Activated gamma-delta T cell treated with anti-CD3 and anti-CD28 coated beads, Interleukin-2, amount 50 U/mL, for 16 hours (primary cell): ENCODE measurements at regions not wholly inside any gene's neighbourhood (a gene's known extent, or its start where the extent isn't known, plus 50 kb on each side); places are given as distances from the start of the nearest gene placed in this dataset.
"Not testable (repeated sequence)": the region's sequence is repeated elsewhere in the genome, so short reads cannot be mapped to it uniquely, and the experiment has no call there.

Experiments
- DNase-seq: peaks from one replicate; pipeline ENCODE4 v3.0.0-alpha.2; 2020; ENCODE audit warnings: low read depth

DNA sequence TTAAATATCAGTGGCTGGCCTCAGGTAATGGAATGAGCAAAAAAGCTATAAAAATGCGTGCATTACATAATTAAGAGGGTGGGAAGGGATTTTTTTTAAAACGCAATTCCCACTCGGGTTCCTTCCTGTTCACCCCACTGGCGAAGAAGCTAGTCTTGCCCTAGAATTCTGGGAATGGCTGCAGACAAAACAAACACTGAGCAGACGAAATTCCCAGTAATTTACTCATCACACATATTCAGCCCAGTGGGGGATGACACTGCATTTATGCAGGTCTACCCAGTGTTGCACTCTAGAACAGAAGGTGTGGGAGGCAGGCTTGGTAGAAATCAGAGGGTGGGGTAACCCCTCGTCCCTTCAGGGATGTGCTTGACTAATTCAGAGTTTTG lies 2695.0 kb upstream of the DEFB115 start:
- no peak for DNase-seq

DNA sequence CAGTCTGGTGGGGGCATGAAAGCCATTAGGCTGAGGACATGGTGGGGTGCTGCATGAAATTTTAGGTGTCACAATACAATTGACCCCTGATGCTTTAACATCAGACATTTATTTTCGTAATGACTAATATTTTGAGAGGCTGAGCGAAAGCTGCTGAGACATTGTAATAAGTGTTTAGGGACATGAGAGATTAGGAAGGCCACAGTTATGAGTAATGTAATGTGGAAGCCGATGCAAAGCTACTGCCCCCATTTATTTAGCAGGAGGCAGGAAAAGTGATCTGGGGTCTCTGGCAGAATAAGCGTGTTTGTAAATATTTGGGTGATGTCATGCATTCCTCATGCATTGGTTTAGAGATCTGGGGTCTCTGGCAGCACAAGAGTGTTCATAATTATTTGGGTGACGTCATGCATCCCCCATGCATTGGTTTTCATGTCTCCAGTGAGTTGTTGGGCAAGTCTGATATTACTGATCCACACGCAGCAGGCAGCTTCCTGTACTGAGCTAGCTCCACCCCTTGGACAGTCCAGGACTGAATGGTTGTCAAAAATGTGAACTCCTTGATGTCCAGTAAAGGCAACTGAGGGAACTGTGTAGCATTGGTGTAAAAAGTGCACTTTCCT lies 2694.5 kb upstream of the DEFB115 start:
- not testable (repeated sequence) for DNase-seq

DNA sequence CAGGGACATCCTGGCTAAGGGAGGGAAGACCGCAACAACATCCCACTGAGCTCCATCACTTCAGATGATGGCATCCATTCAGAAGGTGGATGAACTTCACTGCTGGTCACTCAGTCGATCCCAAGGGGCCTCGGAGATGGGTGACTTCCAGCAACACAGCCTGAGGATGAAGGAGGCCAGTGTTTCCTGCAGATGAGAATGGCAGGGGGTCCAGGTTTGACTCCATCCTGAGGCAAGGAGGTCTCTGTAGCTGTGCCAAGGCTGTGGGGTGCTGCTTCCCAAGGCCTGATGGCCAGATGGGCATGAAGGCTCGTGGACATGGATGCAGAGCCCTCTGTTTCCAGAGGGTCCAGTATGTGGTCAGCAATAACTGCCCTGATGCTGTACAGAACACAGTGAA lies 2693.4 kb upstream of the DEFB115 start:
- not testable (repeated sequence) for DNase-seq

DNA sequence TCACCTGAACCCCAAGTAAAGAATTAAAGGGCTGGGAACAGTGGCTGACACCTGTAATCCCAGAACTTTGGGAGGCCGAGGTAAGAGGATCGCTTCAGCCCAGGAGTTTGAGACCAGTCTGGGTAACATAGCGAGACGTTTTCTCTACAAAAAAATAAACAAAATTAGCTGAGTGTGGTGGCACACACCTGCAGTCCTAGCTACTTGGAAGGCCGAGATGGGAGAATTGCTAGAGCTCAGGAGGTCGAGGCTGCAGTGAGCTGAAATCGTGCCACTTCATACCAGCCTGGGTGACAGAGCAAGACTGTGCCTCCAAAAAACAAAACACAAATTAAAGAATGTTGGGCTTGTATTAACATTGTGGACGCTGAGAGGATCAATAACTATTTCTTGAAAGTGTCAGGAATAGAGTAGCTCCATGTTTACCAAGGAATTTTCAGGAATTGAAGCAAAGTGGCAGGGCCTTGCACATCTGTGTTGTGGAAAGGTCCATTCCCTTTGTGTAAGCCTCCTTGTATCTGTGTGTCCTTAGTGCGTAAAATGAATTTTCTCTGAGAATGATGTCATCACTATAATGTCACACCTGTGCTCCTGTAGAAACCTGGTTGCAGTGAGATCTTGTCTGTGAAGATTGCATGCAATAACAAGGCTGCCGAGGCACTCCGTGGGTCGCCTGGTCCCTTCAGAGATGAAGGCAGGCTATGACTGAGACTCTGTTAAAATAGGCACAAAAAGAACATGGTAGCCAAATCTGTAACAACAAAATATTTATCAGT lies 2692.6 kb upstream of the DEFB115 start:
- not testable (repeated sequence) for DNase-seq

DNA sequence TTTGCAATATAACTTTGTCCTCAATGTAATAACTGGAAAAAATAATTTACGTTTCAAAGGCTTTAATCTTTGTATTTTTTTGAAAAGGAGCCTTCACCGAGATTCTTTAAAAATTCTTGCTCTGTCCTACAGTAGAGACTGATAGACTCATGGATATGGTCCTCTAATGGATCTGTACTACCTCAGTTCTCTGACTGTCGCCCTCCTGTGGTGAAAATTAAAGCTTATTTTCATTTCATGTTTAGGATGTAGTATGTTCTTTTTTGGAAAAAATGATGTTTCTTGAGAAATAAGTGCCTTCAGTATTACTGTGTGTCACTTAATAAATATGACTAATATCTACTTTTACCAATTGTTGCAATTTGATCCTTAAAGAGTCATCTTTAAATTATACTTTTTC lies 2681.5 kb upstream of the DEFB115 start:
- DNase-seq, result not testable (repeated sequence)

DNA sequence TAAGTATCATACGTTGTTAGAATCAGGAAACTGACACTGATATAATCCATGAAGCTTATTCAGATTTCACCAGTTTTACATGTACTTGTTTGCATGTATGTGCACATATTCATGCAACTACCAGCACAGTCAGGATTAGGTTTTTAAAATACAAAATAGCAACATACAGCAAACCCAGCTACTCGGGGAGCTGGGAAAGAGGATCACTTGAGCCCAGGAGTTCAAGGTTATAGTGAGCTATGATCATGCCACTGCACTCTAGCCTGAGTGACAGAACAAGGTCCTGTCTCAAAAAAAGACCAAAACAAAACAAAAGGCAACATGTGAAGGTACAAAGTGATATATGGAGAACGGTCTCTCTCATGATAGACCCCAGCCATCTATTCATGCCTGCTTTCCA lies 2665.8 kb upstream of the DEFB115 start:
- DNase-seq, result not testable (repeated sequence)

DNA sequence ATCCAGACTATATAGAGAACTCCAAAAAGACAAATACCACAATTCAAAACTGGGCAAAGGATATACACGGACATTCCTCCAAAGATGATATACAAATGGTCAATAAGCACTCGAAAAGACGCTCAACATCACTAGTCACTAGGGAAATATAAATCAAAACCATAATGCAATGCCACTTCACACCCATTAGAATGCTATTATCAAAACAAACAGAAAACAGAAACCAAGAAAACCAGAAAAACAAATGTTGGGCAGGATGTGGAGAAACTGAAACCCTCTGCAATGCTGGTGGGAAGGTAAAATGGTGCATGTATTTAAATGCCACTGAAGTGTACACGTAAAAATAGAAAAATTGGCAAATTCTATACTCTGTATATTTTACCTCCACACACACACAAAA lies 2664.1 kb upstream of the DEFB115 start:
- DNase-seq, result not testable (repeated sequence)

DNA sequence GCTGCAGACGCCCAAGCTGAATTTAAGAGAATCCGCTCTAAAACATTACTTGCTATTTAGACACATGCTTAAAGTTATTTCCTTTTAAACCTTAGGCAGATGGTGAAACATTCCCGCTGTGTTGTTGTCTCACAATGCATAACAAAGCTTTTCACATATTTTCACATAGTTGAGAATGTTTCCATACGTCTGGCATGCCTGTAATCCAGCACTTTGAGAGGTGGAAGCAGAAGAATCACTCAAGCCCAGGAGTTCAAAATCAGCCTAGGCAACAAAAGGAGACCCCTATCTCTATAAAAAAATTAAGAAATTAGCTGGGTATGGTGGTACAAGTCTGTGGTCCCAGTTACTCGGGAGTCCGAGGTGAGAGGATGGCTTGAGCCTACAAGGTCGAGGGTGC lies 2663.0 kb upstream of the DEFB115 start:
- DNase-seq, result not testable (repeated sequence)

DNA sequence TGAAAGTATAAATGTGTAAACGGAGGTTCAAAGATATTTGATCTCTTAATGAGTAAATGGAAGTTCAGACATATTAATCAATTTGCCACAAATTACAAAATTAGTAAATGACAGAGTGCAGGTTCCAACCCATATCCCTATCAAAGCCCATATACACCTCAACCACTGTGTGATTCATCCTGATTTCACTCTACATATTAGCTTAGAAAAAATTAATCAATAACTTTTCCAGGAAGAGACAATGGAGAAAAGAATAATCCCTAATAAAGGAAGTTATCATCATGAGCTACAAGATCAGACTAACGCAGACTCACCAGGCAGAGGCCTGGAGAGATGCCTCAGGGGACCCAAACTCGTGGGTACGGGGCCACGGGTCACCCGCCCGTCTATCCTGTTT lies 2655.5 kb upstream of the DEFB115 start:
- DNase-seq, result not testable (repeated sequence)

DNA sequence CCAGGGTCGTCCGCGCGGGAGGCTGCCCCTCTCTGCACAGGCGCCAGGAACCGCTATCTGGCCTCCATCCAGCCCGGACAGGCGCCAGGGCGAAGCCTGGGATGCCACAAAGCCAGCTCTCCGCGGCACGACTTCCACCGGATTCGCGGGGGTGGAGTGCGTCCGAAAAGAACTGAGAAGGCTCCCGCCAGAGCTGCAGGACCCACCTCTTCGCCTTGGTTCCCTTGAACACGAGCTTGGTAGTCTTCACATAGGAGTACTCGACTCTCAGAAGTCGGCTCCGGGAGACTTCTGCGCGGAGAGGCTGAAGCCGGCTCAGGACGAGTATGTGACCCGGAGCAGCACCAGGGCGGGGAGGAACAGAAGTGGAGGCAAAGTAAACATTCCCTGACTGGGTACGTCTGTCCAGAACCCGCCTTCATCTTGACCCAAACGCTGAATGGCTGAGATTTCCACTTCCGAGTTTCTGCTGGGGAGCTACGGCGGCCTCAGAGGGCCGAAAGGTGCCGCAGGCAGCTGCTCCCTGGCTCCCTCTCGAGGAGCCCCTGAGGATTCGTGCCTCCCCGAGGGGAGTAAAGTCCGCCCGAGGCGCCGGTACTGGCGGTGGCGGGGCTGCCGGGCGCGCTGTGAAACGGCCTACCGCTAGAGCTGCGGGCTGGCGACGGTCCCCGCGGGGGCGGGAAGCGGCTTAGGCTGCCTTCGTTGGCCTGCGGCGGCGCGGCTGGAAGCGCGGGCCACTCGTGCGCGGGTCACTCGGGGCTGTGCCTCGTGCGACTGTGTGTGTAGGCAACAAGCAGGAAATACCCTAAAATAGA lies 2654.9 kb upstream of the DEFB115 start:
- DNase-seq, result peak; percentile 65

DNA sequence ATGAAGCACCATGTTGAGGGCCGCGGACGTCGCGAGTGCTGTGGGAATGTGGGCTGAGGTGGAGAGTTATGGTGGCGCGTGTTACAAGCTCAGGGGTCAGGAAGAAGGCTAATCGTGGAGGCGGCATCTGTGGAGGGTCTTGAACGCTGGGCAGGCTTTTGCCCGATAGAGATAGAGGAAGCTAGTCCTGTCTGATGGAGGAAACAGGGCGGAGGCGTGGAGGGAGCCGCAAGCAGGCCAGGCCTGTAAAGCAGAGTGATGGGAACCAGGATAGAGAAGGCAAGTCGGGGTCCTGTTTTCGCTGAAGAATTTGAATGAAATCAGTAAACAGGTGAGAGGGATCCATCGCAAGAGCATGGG lies 2654.3 kb upstream of the DEFB115 start:
- DNase-seq, result not testable (repeated sequence)

DNA sequence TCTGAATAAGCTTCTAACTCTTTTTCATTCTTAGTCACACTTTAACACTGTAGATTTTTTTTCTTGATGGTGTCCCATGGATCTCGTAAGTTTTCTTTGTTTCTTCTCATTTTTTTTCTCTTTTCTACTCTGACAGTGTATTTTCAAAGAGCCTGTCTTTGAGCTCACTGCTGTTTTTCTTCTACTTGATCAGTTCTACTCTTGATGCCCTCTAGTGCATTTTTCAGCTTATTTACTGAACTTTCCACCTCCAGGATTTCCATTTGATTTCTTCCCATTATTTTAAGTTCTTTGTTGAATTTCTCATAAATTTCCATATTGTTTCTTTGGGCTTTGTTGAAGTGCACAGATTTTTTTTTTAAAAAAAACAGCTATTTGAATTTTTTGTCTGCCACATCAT lies 2641.1 kb upstream of the DEFB115 start:
- DNase-seq, result no peak

DNA sequence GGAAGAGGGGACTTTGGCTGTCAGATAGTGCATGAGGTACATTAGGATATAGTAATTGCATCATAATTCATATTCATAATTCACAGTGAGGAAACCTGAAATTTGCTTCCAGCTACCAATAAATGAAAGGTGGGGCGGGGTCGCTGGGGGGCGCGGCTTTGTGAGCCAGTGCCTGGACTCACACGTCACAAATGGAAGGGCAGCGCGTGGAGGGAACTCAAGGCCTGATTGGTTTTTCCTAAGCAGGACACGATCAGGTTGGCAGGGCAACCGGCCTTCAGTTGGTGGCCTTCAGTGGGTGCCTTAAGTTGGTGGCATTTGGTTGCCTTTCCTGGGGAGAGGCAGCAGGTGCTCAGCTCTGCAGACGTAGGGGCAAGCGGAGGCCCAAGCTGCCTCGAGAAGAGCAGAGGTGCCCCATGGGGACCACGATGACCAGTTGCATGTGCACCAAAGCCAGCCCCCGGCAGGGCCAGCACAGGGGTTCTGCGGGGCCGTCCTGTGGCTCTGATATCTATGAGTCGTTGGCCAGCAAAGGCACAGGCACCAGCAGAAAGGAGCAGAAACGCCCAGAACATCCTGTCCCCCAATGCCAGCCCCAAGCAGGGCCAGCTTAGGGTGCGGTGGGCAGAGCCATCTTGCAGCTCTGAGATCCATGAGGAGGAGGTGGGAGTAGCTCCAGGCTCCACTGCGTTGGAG lies 2637.4 kb upstream of the DEFB115 start:
- DNase-seq, result not testable (repeated sequence)

DNA sequence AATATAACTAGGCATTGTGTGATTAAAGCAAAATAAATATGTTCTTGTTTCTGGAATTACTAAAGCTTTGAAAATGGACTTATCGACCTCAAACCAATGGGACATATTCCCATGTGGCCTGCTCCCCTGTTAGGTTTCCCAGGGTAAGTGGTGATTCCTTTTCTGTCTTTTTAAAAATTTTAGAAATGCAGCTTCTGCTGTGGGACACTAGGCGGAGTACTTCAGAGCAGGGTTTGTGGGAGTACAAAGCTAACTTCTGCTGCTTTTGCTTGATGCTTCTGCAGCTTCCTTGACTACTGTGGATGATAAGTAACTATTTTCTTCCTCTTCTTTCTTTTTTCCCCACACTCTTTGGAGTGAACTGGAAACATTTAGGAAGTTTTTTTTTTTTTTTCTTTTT lies 2632.4 kb upstream of the DEFB115 start:
- not testable (repeated sequence) for DNase-seq

DNA sequence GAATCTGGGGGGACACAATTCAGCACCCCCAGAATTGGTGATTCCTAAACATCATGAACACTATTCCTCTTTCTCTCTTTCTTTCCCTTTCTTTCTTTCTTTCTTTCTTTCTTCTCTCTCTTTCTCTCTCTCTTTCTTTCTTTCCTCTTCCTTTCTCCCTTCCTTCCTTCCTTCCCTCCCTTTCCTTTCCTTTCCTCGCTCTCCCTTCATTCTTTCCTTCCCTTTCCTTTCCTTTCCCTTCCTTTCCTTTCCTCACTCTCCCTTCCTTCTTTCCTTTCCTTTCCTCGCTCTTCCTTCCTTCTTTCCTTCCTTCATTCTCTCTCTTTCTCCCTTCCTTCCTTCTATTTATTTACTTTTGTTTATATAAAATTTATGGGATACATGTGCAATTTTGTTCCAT lies 2616.6 kb upstream of the DEFB115 start:
- DNase-seq, result not testable (repeated sequence)
